HEK293 (cell line): ENCODE measurements at regions not wholly inside any gene's neighbourhood (a gene's known extent, or its start where the extent isn't known, plus 50 kb on each side); places are given as distances from the start of the nearest gene placed in this dataset.

Source experiments
- GLI4 ChIP-seq: fragments of 450-650 bp; formaldehyde crosslinking; IDR thresholded peaks from 2 replicates; pipeline ENCODE4 v1.5.1; 2016; ENCODE audit warnings: missing biosample characterization, missing genetic modification characterization
- GLIS1 ChIP-seq: fragments of 450-650 bp; formaldehyde crosslinking; IDR thresholded peaks from 2 replicates; pipeline ENCODE4 v1.5.1; 2016; ENCODE audit warnings: missing biosample characterization, missing genetic modification characterization
- KLF9 ChIP-seq: fragments of 450-650 bp; formaldehyde crosslinking; IDR thresholded peaks from 2 replicates; pipeline ENCODE4 v1.5.1; 2016; ENCODE audit warnings: missing biosample characterization, missing genetic modification characterization, low read depth
- OVOL3 ChIP-seq: fragments of 450-650 bp; formaldehyde crosslinking; IDR thresholded peaks from 2 replicates; pipeline ENCODE4 v1.5.1; 2016; ENCODE audit warnings: missing biosample characterization, missing genetic modification characterization
- TCF7L2 ChIP-seq: IDR thresholded peaks from 2 replicates; pipeline ENCODE4 v1.6.1; 2011; ENCODE audit warnings: low read depth, mild to moderate bottlenecking, inconsistent platforms, low read length, moderate library complexity, borderline replicate concordance
- TRIM28 ChIP-seq: IDR thresholded peaks from 2 replicates; pipeline ENCODE4 v1.6.1; 2011; ENCODE audit warnings: low read length, control low read depth, borderline replicate concordance
- ZBTB20 ChIP-seq: fragments of 450-650 bp; formaldehyde crosslinking; IDR thresholded peaks from 2 replicates; pipeline ENCODE4 v1.5.1; 2016; ENCODE audit warnings: missing biosample characterization, missing genetic modification characterization
- ZEB2 ChIP-seq: fragments of 450-650 bp; formaldehyde crosslinking; IDR thresholded peaks from 2 replicates; pipeline ENCODE4 v1.5.1; 2016; ENCODE audit warnings: missing biosample characterization, missing genetic modification characterization
- ZNF112 ChIP-seq: fragments of 450-650 bp; formaldehyde crosslinking; IDR thresholded peaks from 2 replicates; pipeline ENCODE4 v1.5.0; 2017; ENCODE audit warnings: missing biosample characterization, missing genetic modification characterization
- ZNF140 ChIP-seq: fragments of 450-650 bp; formaldehyde crosslinking; IDR thresholded peaks from 2 replicates; pipeline ENCODE4 v1.5.1; 2016; ENCODE audit warnings: missing biosample characterization, missing genetic modification characterization
- ZNF2 ChIP-seq: fragments of 450-650 bp; formaldehyde crosslinking; IDR thresholded peaks from 2 replicates; pipeline ENCODE4 v1.5.1; 2016; ENCODE audit warnings: missing biosample characterization, missing genetic modification characterization
- ZNF214 ChIP-seq: fragments of 450-650 bp; formaldehyde crosslinking; IDR thresholded peaks from 2 replicates; pipeline ENCODE4 v1.5.1; 2017; ENCODE audit warnings: missing biosample characterization, mild to moderate bottlenecking, missing genetic modification characterization, borderline replicate concordance
- ZNF223 ChIP-seq: fragments of 450-650 bp; formaldehyde crosslinking; IDR thresholded peaks from 2 replicates; pipeline ENCODE4 v1.5.1; 2016; ENCODE audit warnings: missing biosample characterization, missing genetic modification characterization
- ZNF23 ChIP-seq: fragments of 450-650 bp; formaldehyde crosslinking; IDR thresholded peaks from 2 replicates; pipeline ENCODE4 v1.5.1; 2016; ENCODE audit warnings: missing biosample characterization, missing genetic modification characterization, borderline replicate concordance
- ZNF302 ChIP-seq: fragments of 450-650 bp; formaldehyde crosslinking; IDR thresholded peaks from 2 replicates; pipeline ENCODE4 v1.5.1; 2016; ENCODE audit warnings: missing biosample characterization, missing genetic modification characterization, low read depth
- ZNF324 ChIP-seq: fragments of 450-650 bp; formaldehyde crosslinking; IDR thresholded peaks from 2 replicates; pipeline ENCODE4 v1.5.1; 2016; ENCODE audit warnings: missing biosample characterization, missing genetic modification characterization
- ZNF514 ChIP-seq: fragments of 450-650 bp; formaldehyde crosslinking; IDR thresholded peaks from 2 replicates; pipeline ENCODE4 v1.5.1; 2016; ENCODE audit warnings: missing biosample characterization, missing genetic modification characterization
- ZNF596 ChIP-seq: fragments of 450-650 bp; IDR thresholded peaks from 2 replicates; pipeline ENCODE4 v1.5.0; 2018; ENCODE audit warnings: missing biosample characterization, mild to moderate bottlenecking, missing genetic modification characterization, moderate library complexity
- ZNF623 ChIP-seq: fragments of 450-650 bp; formaldehyde crosslinking; IDR thresholded peaks from 2 replicates; pipeline ENCODE4 v1.5.1; 2016; ENCODE audit warnings: missing biosample characterization, missing genetic modification characterization
- ZNF777 ChIP-seq: fragments of 450-650 bp; formaldehyde crosslinking; IDR thresholded peaks from 2 replicates; pipeline ENCODE4 v1.5.1; 2017; ENCODE audit warnings: missing biosample characterization, missing genetic modification characterization, borderline replicate concordance
- ZNF791 ChIP-seq: fragments of 450-650 bp; formaldehyde crosslinking; IDR thresholded peaks from 2 replicates; pipeline ENCODE4 v1.5.1; 2016; ENCODE audit warnings: missing biosample characterization, missing genetic modification characterization
- ZNF837 ChIP-seq: fragments of 450-650 bp; formaldehyde crosslinking; IDR thresholded peaks from 2 replicates; pipeline ENCODE4 v1.5.1; 2016; ENCODE audit warnings: missing biosample characterization, missing genetic modification characterization
- TF ChIP-seq, protein P1 (sequence below): fragments of 450-650 bp; formaldehyde crosslinking; conservative IDR thresholded peaks from 2 replicates; pipeline ENCODE4 v1.5.1; 2016; ENCODE audit warnings: low read depth, missing biosample characterization, missing genetic modification characterization
- TF ChIP-seq, protein P2 (sequence below): fragments of 450-650 bp; formaldehyde crosslinking; IDR thresholded peaks from 2 replicates; pipeline ENCODE4 v1.5.1; 2016; ENCODE audit warnings: missing biosample characterization, missing genetic modification characterization, borderline replicate concordance
- TF ChIP-seq, protein P3 (sequence below): fragments of 450-650 bp; formaldehyde crosslinking; IDR thresholded peaks from 2 replicates; pipeline ENCODE4 v1.5.1; 2016; ENCODE audit warnings: missing biosample characterization, missing genetic modification characterization
- TF ChIP-seq, protein P4 (sequence below): fragments of 450-650 bp; formaldehyde crosslinking; IDR thresholded peaks from 2 replicates; pipeline ENCODE4 v1.5.1; 2016; ENCODE audit warnings: missing biosample characterization, missing genetic modification characterization
- TF ChIP-seq, protein P5 (sequence below): fragments of 450-650 bp; formaldehyde crosslinking; IDR thresholded peaks from 2 replicates; pipeline ENCODE4 v1.5.1; 2016; ENCODE audit warnings: missing biosample characterization, missing genetic modification characterization

DNA sequence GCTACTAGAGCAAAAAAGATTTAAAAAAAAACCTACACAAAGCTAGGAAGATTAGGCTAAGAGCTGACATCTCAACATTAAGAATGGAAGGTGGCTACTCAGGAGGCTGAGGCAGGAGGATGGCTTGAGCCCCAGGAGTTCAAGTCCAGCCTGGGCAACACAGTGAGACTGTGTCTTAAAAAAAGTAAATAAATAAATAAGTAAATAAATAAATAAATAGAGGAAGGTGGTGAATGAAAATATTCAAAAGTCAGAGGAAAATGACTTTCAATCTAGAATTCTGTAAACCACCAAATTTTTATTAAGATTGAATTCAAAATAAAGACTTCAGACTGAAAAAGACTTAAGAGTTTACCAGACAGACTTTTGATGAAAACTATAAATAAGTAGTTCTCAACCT is 50.9 kb upstream of the TMPRSS2 start (continued):
- TF ChIP-seq, protein P1, sequence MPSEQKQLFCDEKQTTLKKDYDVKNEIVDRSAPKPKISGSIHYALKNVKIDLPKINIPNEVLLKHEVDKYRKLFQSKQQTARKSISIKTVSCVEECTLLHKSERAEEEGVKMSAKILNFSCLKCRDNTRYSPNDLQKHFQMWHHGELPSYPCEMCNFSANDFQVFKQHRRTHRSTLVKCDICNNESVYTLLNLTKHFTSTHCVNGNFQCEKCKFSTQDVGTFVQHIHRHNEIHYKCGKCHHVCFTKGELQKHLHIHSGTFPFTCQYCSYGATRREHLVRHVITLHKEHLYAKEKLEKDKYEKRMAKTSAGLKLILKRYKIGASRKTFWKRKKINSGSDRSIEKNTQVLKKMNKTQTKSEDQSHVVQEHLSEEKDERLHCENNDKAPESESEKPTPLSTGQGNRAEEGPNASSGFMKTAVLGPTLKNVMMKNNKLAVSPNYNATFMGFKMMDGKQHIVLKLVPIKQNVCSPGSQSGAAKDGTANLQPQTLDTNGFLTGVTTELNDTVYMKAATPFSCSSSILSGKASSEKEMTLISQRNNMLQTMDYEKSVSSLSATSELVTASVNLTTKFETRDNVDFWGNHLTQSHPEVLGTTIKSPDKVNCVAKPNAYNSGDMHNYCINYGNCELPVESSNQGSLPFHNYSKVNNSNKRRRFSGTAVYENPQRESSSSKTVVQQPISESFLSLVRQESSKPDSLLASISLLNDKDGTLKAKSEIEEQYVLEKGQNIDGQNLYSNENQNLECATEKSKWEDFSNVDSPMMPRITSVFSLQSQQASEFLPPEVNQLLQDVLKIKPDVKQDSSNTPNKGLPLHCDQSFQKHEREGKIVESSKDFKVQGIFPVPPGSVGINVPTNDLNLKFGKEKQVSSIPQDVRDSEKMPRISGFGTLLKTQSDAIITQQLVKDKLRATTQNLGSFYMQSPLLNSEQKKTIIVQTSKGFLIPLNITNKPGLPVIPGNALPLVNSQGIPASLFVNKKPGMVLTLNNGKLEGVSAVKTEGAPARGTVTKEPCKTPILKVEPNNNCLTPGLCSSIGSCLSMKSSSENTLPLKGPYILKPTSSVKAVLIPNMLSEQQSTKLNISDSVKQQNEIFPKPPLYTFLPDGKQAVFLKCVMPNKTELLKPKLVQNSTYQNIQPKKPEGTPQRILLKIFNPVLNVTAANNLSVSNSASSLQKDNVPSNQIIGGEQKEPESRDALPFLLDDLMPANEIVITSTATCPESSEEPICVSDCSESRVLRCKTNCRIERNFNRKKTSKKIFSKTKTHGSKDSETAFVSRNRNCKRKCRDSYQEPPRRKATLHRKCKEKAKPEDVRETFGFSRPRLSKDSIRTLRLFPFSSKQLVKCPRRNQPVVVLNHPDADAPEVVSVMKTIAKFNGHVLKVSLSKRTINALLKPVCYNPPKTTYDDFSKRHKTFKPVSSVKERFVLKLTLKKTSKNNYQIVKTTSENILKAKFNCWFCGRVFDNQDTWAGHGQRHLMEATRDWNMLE: peak; percentile 83; the same call in 1 of the 2 replicates
- no peak for TF ChIP-seq ZNF777 (tag by site-specific recombination)
- no peak for TF ChIP-seq TCF7L2
- TF ChIP-seq ZNF214 (tag by site-specific recombination): no peak
- no peak for TF ChIP-seq OVOL3 (tag by site-specific recombination)
- 0 out of 2 replicates have a peak, but pooled peaks have one; percentile 48 for TF ChIP-seq ZNF791
- no peak for TF ChIP-seq ZNF514 (tag by site-specific recombination)
- no peak for TF ChIP-seq ZNF324
- TF ChIP-seq ZNF2 (tag by site-specific recombination): no peak
- no peak for TF ChIP-seq ZNF302
- TF ChIP-seq ZNF837 (tag by site-specific recombination): no peak
- TF ChIP-seq, protein P2, sequence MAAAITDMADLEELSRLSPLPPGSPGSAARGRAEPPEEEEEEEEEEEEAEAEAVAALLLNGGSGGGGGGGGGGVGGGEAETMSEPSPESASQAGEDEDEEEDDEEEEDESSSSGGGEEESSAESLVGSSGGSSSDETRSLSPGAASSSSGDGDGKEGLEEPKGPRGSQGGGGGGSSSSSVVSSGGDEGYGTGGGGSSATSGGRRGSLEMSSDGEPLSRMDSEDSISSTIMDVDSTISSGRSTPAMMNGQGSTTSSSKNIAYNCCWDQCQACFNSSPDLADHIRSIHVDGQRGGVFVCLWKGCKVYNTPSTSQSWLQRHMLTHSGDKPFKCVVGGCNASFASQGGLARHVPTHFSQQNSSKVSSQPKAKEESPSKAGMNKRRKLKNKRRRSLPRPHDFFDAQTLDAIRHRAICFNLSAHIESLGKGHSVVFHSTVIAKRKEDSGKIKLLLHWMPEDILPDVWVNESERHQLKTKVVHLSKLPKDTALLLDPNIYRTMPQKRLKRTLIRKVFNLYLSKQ (tag by site-specific recombination): no peak
- no peak for TF ChIP-seq GLI4 (tag by site-specific recombination)
- no peak for TF ChIP-seq ZNF112 (tag by site-specific recombination)
- no peak for TF ChIP-seq ZBTB20 (tag by site-specific recombination)
- peak; percentile 69; the same call in 1 of the 2 replicates for TF ChIP-seq ZNF140 (tag by site-specific recombination)
- TF ChIP-seq ZEB2 (tag by site-specific recombination): no peak
- TF ChIP-seq KLF9 (tag by site-specific recombination): no peak
- TF ChIP-seq ZNF596: no peak
- no peak for TF ChIP-seq ZNF23
- no peak for TF ChIP-seq ZNF223
- TF ChIP-seq GLIS1 (tag by site-specific recombination): no peak
- peak; percentile 76 for TF ChIP-seq ZNF623 (tag by site-specific recombination)
- TF ChIP-seq, protein P3, sequence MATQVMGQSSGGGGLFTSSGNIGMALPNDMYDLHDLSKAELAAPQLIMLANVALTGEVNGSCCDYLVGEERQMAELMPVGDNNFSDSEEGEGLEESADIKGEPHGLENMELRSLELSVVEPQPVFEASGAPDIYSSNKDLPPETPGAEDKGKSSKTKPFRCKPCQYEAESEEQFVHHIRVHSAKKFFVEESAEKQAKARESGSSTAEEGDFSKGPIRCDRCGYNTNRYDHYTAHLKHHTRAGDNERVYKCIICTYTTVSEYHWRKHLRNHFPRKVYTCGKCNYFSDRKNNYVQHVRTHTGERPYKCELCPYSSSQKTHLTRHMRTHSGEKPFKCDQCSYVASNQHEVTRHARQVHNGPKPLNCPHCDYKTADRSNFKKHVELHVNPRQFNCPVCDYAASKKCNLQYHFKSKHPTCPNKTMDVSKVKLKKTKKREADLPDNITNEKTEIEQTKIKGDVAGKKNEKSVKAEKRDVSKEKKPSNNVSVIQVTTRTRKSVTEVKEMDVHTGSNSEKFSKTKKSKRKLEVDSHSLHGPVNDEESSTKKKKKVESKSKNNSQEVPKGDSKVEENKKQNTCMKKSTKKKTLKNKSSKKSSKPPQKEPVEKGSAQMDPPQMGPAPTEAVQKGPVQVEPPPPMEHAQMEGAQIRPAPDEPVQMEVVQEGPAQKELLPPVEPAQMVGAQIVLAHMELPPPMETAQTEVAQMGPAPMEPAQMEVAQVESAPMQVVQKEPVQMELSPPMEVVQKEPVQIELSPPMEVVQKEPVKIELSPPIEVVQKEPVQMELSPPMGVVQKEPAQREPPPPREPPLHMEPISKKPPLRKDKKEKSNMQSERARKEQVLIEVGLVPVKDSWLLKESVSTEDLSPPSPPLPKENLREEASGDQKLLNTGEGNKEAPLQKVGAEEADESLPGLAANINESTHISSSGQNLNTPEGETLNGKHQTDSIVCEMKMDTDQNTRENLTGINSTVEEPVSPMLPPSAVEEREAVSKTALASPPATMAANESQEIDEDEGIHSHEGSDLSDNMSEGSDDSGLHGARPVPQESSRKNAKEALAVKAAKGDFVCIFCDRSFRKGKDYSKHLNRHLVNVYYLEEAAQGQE (tag by site-specific recombination): no peak
- no peak for TF ChIP-seq TRIM28
- TF ChIP-seq, protein P4, sequence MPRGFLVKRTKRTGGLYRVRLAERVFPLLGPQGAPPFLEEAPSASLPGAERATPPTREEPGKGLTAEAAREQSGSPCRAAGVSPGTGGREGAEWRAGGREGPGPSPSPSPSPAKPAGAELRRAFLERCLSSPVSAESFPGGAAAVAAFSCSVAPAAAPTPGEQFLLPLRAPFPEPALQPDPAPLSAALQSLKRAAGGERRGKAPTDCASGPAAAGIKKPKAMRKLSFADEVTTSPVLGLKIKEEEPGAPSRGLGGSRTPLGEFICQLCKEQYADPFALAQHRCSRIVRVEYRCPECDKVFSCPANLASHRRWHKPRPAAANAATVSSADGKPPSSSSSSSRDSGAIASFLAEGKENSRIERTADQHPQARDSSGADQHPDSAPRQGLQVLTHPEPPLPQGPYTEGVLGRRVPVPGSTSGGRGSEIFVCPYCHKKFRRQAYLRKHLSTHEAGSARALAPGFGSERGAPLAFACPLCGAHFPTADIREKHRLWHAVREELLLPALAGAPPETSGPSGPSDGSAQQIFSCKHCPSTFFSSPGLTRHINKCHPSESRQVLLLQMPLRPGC (tag by site-specific recombination): no peak
- TF ChIP-seq, protein P5, sequence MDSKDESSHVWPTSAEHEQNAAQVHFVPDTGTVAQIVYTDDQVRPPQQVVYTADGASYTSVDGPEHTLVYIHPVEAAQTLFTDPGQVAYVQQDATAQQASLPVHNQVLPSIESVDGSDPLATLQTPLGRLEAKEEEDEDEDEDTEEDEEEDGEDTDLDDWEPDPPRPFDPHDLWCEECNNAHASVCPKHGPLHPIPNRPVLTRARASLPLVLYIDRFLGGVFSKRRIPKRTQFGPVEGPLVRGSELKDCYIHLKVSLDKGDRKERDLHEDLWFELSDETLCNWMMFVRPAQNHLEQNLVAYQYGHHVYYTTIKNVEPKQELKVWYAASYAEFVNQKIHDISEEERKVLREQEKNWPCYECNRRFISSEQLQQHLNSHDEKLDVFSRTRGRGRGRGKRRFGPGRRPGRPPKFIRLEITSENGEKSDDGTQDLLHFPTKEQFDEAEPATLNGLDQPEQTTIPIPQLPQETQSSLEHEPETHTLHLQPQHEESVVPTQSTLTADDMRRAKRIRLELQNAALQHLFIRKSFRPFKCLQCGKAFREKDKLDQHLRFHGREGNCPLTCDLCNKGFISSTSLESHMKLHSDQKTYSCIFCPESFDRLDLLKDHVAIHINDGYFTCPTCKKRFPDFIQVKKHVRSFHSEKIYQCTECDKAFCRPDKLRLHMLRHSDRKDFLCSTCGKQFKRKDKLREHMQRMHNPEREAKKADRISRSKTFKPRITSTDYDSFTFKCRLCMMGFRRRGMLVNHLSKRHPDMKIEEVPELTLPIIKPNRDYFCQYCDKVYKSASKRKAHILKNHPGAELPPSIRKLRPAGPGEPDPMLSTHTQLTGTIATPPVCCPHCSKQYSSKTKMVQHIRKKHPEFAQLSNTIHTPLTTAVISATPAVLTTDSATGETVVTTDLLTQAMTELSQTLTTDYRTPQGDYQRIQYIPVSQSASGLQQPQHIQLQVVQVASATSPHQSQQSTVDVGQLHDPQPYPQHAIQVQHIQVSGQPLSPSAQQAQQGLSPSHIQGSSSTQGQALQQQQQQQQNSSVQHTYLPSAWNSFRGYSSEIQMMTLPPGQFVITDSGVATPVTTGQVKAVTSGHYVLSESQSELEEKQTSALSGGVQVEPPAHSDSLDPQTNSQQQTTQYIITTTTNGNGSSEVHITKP (tag by site-specific recombination): no peak
